UCSD-AML1 (cell line): ENCODE measurements at regions not wholly inside any gene's neighbourhood (a gene's known extent, or its start where the extent isn't known, plus 50 kb on each side); places are given as distances from the start of the nearest gene placed in this dataset.
"Not testable (repeated sequence)": the region's sequence is repeated elsewhere in the genome, so short reads cannot be mapped to it uniquely, and the experiment has no call there.

Experiments used
- DNase-seq: peaks from one replicate; lab custom pipeline; 2025; ENCODE audit not compliant: unreplicated experiment; lab: John Stamatoyannopoulos, UW

GRCh38 chr7:142507066-142507465 is 242.2 kb upstream of the PRSS1 start:
- not testable (repeated sequence) for DNase-seq

GRCh38 chr7:142506601-142507000 is 242.7 kb upstream of the PRSS1 start:
- no peak for DNase-seq

GRCh38 chr7:142503949-142504348 is 245.3 kb upstream of the PRSS1 start:
- not testable (repeated sequence) for DNase-seq

DNA sequence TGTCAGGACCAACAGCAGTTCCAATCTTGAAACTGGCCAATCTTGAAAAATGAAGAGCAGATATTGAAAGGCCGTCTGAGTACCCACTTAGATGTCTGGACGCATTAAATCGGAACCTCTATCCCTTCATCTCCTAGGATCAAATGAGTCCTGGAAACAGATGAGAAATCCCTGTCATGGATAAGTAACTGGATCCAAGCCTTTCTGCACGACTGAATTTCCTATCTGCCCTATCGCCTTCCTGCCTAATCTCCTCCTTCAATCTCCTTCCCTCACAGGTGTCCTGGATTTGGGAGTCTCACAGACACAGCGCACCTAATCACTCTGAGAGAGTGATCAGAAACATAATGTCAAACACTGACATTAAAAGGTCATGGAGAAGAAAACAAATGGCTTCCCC is 245.2 kb upstream of the PRSS58 start:
- DNase-seq: no peak

- DNase-seq: no peak
Observed at GRCh38 chr7:142501434-142501833, 243.6 kb upstream of the PRSS58 start.

DNA sequence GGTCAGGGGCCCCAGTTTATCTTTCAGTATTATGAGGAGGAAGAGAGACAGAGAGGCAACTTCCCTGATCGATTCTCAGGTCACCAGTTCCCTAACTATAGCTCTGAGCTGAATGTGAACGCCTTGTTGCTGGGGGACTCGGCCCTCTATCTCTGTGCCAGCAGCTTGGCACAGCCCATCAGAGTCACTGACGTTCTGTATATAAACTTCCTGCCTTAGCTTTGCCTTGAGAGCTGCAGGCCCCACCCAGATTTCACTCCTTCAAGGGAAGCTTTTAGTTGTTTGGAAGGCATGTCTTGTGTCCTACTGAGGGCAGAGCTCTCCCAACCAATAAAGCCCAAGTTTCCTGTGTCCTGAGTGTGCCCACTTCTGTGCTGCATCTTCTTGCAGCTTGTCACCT is 242.5 kb upstream of the PRSS58 start:
- no peak for DNase-seq

- no peak for DNase-seq
Observed at GRCh38 chr7:142499635-142500034, 241.8 kb upstream of the PRSS58 start.

DNA sequence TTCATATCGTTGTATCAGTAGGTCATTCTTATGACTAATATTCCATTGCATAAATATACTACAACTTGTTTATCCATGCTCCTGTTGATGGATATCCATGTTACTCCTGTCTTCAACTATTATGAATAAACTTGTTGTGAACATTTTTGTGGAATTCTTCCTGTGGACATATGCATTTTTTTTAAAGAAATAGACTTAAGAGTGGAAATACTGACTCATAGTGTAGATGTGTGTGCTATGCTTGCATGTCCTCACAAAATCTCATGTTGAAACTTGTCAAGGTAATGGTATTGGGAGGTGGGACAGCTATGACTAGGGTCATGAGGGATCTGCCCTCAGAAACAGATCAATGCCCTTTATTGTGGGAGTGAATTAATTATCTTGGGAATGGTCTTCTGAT is 240.5 kb upstream of the PRSS58 start:
- DNase-seq: no peak

DNA sequence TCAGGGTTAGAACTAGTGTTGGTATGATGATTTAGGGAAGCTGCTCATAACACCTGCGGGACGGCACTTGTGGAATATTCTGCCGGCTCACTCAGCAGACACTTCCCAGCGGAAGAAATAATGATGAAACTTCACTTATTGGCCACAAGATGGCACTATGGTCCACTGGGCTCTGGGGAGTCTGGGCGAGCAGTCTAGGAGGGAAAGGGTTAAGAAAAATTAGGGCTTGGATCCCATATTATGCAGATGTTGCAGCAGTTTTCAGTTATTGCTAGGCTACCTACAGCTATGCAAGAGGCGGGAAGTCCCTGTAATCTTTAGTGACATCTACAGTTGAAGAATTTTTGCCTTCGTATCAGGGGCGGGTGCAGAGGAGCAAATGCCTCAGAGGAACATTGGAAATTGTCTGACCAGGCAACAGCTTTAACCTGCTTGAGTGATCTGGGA is 238.7 kb upstream of the PRSS58 start:
- no peak for DNase-seq

DNA sequence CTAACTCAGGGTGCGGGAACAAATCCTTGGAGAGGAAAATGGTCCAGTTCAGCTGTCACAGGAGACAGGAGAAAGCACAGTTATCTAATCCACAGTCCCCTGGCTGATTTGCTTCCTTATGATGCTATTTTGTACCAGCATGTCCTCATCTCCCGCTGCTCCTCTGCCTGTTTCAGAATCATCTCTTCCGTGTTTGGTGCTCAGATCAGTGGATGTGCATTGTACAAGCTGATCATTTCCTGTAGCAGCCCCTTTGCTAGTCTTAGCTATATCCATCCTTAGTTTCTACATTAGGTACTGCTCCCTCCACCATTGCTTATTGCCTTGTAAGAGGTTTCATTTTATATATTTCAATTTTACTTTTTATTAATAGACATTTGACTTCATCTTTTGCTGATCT is 238.0 kb upstream of the PRSS58 start:
- not testable (repeated sequence) for DNase-seq

DNA sequence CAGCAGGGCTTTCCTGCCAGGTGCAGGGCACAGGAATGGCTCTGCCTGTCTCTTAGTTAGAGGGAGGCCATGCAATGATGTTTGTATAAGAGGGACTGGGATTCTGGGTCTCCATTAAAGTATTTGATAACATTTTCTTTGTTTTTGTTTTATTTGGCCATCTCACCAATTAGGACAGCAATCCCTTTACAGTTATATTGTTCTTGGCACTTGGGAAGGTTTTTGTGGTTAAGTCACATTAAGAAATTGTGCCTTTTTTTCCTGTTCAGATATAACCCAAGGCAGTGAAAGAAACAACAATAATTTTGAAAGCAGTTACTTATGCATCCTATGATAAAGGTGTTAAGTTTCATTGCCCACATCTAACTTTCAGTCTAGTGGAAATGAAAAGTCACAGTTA is 237.4 kb upstream of the PRSS58 start:
- not testable (repeated sequence) for DNase-seq

DNA sequence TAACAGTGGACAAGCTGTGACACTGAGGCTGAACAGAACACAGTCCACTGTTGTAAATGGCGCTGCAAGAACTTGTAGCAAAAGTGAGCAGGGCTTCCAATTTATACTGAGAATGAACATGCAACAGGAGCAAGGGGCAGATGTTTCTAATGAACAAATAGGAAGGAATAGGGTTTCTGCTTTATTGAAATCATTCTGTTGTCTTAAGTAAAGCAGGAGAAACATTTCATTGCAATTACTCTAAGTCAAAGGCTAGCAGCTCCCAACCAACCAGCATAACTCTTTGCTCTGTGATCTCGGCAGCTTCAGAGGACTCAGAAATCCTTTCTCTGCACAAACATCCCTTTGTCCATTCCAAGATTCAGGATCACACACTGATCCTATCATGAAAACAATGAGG is 236.2 kb upstream of the PRSS58 start:
- DNase-seq: no peak

GRCh38 chr7:142488842-142489241 is 231.0 kb upstream of the PRSS58 start:
- no peak for DNase-seq

GRCh38 chr7:142488036-142488633 is 230.3 kb upstream of the PRSS58 start:
- no peak for DNase-seq

- DNase-seq: not testable (repeated sequence)
Observed at GRCh38 chr7:142487565-142487964, 229.7 kb upstream of the PRSS58 start.

- no peak for DNase-seq
Observed at GRCh38 chr7:142487124-142487523, 229.3 kb upstream of the PRSS58 start.

DNA sequence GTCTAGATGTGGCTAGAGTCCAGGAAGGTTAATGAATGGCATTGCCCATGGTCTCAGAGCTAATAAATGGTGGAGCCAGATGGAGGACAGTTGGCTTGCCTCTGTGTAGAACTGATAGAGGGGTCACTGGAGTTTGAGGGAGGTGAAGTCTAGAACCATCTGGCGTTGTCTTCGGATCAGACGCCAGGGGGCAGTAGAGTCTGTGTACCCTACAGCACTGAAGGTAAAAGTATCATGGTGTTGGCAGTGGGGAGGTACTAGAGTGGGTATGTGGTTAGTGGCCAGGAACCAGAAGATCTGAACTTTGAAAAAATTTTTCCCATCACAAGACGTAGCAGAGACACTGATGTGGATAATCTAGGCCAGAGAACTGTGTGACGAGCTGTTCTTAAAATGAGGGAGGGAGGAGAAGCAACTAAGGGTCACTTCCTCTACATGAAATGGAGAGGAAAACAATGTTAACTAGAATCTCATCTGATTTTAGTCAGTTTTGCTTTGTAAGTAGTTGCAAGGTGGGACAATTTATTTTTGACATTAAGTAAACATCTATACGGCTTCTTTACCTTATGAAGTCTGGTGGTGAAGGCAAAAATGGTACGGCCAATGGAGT is 227.9 kb upstream of the PRSS58 start:
- no peak for DNase-seq

DNA sequence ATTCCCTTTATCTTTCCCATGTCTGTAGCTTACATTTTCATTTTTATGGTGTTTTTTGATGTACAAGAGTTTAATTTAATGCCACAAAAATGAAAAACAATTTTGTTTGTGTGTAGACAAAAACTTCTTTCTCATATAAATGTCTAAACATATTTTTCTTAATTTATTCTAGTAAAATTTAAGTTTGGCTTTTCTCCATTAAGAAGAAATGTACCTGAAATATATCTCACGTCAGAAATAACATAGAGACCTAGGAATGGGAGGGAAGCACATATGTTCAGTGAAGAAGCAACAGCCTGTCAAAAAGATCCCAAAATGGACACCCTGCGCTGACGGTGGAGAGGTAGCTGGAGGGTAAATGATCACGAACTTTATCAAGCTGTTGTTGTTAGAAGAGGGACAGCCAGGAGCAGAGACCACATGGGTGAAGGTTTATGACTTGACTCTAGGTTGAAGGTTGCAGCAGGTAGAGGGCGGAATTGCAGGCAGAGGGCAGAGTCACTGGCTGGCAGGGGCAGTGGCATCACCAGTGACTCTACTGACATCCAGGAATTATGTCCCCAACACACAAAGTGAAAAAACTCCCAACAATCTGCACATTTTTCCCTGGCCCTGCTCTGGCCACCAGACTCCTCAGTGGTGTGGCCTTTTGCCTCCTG is 225.9 kb upstream of the PRSS58 start:
- DNase-seq: no peak

- DNase-seq: peak; percentile 11
Observed at GRCh38 chr7:142482891-142483658, 225.2 kb upstream of the PRSS58 start.

- no peak for DNase-seq
Observed at GRCh38 chr7:142481548-142481947, 223.7 kb upstream of the PRSS58 start.

- peak; percentile 11 for DNase-seq
Observed at GRCh38 chr7:142478479-142479220, 220.8 kb upstream of the PRSS58 start.
